LNCaP clone FGC (cell line): ENCODE measurements at regions not wholly inside any gene's neighbourhood (a gene's known extent, or its start where the extent isn't known, plus 50 kb on each side); places are given as distances from the start of the nearest gene placed in this dataset.

Experiments
- DNase-seq: peaks from one replicate; pipeline ENCODE4 v3.0.0-alpha.2; 2011; ENCODE audit warnings: low read depth
- H3K4me3 ChIP-seq: 2 replicates; pipeline ENCODE4 v1.5.1; 2011; ENCODE audit warnings: mild to moderate bottlenecking, low read depth, low read length, control low read depth
- TF ChIP-seq, protein P1 (sequence below): IDR thresholded peaks from 2 replicates; pipeline ENCODE4 v1.5.1; 2012; ENCODE audit warnings: mild to moderate bottlenecking; ENCODE audit not compliant: control insufficient read depth, insufficient read depth; ENCODE audit errors: extremely low read depth

- TF ChIP-seq, protein P1, sequence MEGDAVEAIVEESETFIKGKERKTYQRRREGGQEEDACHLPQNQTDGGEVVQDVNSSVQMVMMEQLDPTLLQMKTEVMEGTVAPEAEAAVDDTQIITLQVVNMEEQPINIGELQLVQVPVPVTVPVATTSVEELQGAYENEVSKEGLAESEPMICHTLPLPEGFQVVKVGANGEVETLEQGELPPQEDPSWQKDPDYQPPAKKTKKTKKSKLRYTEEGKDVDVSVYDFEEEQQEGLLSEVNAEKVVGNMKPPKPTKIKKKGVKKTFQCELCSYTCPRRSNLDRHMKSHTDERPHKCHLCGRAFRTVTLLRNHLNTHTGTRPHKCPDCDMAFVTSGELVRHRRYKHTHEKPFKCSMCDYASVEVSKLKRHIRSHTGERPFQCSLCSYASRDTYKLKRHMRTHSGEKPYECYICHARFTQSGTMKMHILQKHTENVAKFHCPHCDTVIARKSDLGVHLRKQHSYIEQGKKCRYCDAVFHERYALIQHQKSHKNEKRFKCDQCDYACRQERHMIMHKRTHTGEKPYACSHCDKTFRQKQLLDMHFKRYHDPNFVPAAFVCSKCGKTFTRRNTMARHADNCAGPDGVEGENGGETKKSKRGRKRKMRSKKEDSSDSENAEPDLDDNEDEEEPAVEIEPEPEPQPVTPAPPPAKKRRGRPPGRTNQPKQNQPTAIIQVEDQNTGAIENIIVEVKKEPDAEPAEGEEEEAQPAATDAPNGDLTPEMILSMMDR = no peak
- no peak for DNase-seq
- H3K4me3 ChIP-seq = no peak overlapping the region
Observed at GRCh38 chr4:132827522-132827921, 321.6 kb upstream of the PCDH10 start.

GRCh38 chr4:132838244-132838643 lies 310.9 kb upstream of the PCDH10 start:
- no peak overlapping the region for H3K4me3 ChIP-seq

DNA sequence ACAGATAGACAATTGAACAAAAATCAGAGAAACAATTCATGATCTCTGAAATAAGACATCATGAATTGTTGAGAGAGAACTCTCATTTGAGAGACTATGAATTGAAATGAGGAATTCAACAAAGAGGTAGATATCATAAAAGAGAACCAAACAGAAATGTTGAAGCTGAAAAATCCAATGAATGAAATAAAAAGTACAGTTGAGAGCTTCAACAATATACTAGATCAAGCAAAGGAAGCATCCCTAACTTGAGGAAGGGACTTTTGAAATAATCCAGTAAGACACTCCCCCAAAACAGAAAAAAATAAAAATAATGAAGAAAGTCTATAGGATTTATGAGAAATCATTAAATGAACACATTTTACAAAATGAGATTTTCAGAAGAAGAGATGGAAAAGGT lies 310.0 kb upstream of the PCDH10 start:
- TF ChIP-seq, protein P1 = no peak
- no peak overlapping the region for H3K4me3 ChIP-seq
- no peak for DNase-seq

More at GRCh38 chr4:132838244-132838643, 310.9 kb upstream of the PCDH10 start:
- no peak for DNase-seq
- TF ChIP-seq, protein P1 = no peak

GRCh38 chr4:132859929-132860328 lies 289.2 kb upstream of the PCDH10 start:
- DNase-seq = no peak
- no peak overlapping the region for H3K4me3 ChIP-seq
- TF ChIP-seq, protein P1 = no peak

GRCh38 chr4:132860976-132861375 lies 288.1 kb upstream of the PCDH10 start:
- no peak overlapping the region for H3K4me3 ChIP-seq
- TF ChIP-seq, protein P1 = no peak
- peak; percentile 3 for DNase-seq

GRCh38 chr4:132863619-132864018 lies 285.5 kb upstream of the PCDH10 start:
- TF ChIP-seq, protein P1 = no peak

DNA sequence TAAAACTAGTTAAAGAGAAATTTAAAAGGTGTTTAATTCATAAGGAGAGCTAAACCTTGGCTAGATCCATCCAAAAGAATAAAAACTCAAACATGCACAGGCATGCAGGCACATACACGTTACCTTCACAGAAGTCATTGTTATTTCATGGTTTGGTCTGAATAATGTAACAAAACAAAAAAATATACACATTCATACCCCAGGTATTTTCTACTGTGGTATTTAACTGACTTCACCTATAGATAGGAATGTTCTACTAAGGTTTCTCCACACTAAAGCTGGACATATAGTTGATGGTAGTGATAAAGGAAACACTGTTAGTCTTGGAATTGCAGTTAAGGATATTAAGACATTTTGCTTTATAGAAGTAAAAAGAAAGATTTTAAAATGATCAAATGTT lies 283.6 kb upstream of the PCDH10 start:
- TF ChIP-seq, protein P1 = no peak
- no peak for DNase-seq
- H3K4me3 ChIP-seq = no peak overlapping the region

More at GRCh38 chr4:132863619-132864018, 285.5 kb upstream of the PCDH10 start:
- no peak overlapping the region for H3K4me3 ChIP-seq
- no peak for DNase-seq
